GM18498 (cell line): ENCODE measurements at regions not wholly inside any gene's neighbourhood (a gene's known extent, or its start where the extent isn't known, plus 50 kb on each side); places are given as distances from the start of the nearest gene placed in this dataset.

Experiments used
- ATAC-seq: cut with Tn5 transposase; IDR thresholded peaks from one replicate; pipeline ENCODE4 v1.9.1; 2021; ENCODE audit warnings: mild to moderate bottlenecking, moderate library complexity; ENCODE audit not compliant: unreplicated experiment

DNA sequence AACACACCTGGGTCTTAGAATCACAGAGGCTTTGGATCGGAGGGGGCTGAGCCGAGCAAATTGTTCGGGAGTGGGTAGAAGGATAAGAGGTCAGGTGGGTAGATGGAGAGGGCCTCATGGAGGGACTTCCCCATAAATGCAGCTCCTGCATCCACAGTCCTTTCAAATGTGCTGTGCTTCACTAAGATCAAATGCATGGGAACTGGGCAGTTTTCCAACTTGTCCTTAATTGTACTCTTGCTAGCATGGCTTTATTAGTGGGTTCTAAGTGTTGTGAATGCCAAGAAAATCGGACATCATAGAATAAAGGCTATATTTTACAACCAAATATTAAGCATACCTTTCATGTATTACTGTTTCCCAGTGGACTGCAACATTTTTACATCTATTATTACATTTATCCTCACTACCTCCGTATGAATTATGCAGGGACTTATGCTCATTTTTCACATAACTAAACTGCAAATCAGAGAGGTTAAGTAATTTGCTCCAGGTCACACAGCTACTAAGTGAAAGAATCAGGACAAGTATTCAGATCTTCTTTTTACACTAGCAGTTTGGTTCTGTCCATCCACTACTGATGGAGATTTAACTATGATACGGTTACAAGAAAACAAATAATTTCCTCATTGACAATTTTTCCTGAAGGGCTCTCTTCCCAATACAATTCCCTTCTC lies 174.5 kb upstream of the RUNX1 start:
- ATAC-seq, result no peak

DNA sequence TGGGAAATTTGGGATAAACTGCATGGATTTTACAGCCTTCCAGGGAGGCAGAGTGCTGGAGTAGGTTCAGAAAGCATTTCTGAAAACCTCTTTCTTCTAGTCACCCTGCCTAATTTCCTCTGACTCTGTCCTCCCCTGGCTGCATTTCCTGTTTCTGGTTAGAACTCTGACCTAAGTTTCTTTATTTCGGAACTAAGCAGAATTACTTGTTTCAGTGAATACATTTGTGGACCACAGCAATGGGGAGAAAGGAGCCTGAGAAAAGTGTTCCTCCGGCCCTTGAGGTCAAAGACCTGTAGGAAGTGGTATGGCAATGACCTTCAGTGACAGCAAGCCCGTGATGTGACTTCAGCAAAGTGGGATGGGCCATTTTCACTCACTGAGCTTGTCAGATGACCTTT lies 173.4 kb upstream of the RUNX1 start:
- ATAC-seq, result peak; percentile 51

DNA sequence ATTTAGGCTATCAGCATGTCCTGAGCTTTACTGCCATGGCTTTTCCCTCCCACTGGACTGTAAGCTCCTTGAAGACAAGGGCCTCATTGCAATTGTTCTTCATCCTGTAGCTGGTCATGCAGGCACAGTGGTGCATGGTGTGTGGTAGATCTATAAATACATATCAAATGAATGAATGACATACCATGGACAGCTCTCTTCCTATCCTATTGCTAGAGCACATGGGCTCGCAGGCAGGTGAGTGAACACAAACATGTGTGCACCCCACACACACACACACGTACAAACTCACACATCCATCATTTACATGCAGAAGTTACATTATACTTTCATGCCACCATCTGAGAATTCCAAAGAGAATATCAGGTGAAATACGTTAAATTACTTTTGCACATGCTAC lies 172.9 kb upstream of the RUNX1 start:
- no peak for ATAC-seq

DNA sequence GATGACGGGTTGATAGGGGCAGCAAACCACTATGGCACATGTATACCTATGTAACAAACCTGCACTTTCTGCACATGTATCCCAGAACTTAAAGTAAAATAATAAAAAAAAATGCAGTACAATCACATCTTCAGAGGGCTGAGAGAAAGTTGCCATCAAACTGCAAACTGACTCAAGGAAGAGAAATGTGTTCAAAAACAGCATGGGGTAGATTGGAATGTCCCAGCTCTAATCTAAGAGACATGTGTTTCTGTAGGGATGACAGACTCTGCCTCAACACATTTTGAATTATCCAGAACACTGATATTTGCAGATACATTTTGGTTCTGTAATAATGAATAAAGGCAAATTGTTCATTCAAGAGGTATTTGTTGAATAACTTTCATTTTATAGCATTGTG lies 171.2 kb upstream of the RUNX1 start:
- ATAC-seq, result no peak

DNA sequence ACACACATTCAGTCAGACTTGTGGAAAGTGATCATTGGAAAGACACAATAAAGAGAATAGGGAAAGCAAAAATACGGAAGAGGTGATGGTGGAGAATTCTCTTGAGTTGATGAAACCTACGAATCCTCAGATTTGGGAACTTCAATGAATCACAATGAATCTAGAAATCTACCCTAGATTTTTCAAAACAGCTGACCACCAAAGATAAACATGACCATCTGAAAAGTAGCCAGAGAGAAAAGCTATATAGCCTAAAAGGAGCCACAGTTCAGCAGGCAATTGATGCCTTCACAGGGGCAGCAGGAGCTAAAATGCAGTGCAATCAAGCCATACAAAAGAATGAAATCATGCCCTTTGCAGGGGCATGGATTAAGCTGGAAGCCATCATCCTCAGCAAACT lies 170.6 kb upstream of the RUNX1 start:
- no peak for ATAC-seq

DNA sequence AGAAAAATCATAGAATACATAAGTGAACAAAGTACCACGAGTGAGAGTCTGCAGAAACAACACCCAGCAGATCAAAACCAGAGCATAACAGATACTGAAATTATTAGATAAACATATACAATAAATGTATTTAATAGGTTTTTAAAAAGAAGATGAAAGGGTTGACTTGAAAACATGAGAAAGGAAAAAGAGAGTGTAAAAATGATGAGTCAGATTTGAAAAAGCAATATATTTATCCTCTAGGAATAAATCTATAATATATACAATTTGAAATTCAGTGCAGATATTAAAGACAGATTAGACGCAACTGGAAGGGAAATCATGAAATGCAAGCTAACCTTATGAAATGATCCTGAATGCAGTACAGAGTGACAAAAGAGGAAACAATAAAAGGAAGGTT lies 170.2 kb upstream of the RUNX1 start:
- ATAC-seq, result no peak

DNA sequence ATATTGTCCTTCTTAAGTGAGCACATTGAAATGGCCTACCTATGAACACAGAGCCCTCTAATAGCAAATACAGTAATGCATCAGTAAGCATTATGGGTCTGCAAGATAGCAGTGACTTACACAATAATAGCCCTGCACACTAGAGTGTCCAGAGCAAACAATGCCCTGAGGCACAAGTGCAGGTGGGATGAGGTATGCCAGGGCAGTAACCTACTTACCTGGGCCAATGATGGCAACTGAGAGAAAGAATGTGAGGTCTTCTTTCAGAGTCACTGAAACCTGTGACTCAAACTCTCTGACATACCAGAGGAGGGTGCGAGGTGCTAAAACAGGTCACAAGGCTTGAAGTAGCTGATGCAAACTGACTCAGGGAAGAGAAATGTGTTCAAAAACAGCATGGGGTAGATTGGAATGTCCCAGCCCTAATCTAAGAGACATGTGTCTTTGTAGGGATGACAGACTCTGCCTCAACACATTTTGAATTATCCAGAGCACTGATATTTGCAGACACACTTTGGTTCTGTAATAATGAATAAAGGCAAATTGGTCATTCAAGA lies 168.5 kb upstream of the RUNX1 start:
- no peak for ATAC-seq

DNA sequence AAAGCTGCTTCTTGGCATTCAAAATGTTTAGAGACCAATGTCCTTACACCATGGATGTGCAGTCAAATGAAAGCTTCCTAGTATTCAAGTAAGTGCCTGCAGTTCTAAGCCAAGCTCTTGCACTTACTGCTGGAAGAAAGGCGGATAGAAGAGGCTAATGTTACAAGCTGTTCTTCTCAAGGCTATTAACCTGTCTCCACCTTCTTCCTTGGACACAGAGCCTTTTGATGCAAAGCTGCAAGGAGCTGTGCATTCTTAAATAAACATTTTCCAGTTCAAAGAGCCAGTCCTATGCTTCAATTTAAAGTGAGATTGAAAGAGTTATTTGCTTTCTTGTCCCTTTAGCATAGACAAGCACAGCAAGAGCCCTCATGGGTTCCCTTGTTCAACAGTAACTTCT lies 167.9 kb upstream of the RUNX1 start:
- no peak for ATAC-seq

DNA sequence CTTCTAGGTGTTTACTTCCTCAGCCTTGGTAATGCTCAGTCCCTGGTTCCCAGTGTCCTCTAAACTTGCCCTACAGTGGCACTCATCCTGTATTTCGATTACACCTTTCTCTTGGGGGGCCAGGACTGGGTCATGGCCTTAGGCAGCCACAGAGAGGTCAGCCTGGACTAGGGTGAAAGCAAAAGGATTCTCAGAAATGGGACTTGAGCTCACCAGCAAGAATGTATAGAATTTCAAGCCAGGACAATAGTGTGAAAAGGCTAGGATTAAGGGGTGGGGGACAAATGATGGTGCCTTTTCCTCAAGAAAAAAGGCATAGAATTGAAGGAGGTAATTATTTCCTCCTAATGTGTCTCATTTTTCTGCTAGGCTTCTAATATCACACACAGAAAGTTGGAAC lies 166.8 kb upstream of the RUNX1 start:
- no peak for ATAC-seq

DNA sequence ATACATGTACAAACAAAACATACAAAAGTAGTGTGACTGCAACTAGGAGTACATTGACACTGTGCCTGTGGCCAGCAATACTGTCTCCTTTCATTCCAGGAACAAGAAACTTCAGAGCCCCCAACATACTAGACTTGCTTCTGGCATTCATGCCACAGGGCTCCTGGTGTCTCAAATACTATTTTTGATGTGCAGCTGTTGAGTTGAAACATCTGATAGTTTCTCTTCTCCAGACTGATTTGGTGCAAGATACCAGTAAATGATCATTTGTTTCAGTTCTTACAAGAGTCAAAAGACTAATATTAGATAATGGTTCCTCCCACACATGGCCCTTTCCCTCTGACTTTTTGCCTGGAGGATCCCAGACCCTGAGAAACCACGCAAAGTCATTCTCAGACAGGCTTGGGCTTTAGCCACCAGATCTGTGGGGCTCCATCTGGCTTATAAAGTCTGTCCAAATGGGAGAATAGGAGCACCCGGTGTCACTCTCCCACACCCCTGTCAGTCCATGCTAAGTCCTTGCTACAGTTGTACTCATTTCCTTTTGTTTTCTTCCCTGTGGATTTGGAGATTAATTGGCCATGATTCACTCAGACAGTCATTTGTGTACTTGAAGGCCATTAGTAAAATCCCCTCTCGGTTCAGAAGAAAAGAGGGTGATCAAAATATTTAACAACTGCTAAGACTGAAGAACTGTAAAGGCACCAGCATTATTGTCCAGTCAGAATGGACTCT lies 163.5 kb upstream of the RUNX1 start:
- no peak for ATAC-seq

DNA sequence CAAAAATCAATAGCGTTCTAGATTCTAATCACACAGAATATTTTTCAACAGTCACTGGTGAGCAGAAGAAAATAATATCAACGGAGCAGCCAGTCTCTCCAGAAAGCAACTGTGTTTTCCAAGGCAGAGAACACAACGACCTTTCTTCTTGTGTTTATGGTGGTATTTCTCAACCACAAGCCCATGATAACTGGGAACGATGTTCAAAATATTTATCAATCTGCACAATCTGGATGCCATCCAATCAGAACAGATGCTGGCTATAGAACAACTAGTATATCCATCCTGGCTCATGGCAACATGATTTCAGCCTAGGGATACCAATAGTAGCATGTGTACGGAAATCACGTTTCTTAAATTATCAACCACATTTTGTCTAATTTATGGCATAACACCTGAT lies 162.7 kb upstream of the RUNX1 start:
- ATAC-seq, result no peak

DNA sequence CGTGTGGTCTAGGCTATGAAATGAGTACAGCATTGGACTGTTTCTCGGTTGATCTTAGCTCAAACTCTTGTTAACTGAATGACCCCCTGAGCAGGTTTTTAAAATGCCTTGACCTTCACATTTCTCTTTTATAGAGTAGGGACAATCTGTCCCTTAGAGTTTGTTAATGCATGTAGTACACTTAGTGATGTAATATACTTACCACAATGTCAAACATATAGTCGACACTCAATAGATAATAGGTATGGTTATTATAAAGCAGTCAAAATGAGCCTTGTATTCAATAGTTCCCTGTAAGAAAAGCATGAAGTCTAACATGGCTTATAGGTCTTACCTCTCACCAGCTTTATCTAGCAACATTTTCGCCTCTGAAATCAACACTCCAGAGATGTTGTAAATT lies 161.0 kb upstream of the RUNX1 start:
- no peak for ATAC-seq

DNA sequence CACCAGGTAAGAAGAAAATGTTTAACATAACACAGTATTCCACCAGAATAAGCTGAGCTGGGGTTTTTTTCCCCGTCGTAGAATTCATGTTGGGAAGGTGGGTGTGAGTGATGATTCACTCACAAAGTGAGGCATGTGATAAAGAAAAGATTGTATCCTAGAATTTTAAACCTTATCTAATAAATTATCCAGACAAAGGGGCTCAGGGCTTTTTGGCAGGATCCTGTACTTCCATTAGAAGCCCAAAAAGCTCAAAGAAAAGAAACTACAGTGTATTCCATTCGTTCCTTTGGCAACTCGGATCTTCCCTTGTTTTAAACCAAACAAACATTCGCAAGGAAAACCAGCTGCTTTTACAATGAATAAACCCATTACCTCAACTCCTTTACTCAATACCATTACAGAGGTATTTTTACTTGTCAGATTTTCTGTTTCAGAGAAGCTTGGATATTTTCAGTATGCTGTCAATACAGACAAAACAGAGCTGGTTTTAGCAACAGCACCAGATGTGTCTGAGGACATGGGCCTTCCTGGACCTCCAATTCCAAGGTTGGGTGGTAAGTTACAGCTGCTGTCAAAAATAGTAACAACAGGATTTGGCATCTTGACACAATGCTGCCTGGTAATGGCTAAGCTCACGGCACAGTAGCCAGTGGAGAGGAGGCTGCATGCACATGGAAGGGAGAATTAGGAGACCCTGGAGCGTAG lies 159.9 kb upstream of the RUNX1 start:
- ATAC-seq, result no peak

DNA sequence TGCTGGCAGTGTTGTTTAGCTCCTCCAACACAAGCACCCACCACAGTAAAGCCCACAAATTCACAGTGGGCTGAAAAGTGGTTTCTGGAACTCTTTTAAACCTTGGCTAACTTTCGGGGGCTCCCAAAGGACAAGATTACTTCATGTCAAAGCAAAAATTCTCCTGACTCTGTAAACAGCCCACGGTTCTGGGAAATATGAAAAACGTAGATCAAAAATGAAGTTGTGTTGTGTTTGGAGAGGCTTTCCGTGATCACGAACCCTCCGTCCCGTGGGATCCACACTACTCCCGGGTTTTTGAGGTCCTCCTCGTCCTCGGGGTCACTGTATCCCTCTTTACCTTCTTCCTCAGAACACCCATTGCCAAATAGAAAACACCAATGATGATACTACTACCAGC lies 159.0 kb upstream of the RUNX1 start:
- ATAC-seq, result no peak

DNA sequence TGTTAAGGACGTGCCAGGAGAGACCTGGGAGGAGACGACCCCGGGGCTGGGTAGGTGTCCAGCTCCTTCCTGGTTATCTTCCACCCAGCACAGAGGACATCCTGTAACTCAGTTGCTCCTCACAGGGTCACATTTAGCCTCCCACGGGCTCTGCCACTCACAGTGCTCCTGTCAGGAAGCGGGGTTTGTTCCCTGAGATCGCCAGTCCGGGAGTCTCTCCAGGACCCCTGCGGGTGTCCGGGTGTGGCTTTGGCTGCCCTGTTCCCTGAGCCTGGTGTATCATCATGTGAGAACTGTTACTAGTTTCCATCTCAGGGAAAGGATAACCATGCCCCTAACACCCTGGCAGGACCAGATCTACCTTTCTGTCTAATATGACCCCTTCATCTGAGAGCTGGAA lies 158.2 kb upstream of the RUNX1 start:
- no peak for ATAC-seq

DNA sequence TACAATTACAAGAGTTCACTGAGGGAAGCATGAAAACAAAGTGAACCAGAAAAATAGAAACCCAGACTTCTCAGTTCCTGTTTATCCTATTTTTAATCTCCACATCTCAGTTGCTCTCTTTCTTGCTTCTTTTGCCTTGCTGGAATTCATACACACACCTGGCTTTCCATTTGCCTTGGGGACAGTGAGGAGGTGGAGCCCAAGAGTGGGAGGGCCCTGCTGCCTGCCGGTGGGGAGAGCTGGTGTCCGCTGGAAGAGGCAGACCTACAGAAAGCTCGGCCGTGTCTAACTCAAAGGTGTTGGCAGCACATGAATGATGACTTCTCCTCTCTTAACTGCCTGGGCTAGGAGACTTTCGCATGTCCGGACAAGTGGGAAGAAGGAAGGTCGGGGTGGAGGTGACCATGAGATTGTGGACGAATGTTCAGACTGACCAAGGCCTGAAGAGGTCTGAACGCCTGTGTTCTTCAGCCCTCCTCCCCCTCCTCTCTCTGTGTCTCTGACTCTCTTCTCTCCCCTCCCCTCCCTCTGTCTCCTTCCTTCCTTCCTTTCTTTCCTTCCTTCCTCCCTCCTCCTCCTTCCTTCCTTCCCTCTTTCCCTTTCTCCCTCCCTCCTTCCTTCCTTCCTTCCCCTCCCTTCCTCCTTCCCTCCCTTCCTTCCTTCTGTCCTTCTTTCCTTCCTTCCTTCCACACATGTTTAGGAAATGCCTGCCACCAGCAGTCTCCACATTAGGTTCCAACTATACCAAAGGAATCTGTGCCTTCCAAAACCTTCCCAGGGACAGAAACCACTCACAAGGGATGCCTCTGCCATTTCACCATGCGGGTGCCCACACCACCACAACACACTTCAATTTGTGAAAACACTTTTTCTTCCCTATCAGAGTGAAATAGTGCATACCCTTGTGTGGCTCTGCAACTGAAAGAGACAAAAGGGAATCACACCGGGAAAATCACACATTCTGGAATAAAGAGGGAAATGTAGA lies 157.3 kb upstream of the RUNX1 start:
- no peak for ATAC-seq

DNA sequence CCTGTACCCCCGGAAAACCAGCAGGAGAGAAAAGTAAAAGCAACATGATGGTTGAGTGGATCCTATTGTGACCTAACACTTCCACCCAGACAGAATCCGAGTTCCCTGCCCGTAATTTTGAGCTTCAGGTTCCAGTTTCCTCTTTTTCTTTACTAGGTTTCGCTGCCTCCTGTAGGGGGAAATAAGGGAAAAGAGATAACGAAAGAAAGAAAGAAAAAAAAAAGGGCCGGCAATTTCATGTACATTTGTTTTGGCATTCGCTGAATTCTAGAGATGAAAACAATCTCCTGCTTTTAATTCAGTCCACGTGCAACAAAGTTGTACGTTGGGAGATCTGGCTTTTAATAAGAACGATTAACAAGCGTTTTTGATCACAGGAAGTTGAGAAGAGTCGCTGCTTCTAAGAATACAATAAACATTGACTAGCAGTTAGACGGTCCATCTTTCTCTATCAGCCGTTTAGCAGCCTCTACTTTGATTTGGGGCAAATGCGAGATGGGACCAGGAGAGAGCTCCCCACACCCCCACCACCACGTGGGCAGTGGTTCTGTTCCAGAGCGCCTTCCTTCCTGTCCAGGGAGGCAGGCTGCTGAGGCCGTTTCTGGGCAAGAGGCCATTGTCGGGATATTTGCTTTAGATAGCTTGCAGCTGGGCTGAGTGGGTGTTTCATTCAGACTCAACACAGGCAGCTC lies 155.9 kb upstream of the RUNX1 start:
- ATAC-seq, result no peak

DNA sequence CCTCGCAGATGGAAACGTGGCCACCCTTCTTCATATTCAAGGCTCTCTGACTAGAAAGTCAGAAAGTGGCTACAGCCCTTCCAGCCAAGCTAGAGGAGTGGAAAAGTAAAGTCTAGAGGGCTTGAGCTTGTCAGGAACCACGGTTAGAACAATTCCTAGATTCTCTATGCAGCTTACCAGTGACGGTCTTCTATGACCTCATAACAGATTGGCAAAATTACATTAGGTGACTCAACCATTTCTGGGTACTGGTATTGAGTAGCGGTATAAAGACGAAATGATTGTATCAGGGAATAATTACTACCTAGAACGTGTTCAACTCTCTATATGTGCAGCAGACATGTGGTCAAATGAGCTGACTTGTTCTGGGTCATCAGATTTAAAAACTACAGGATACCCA lies 155.0 kb upstream of the RUNX1 start:
- no peak for ATAC-seq

DNA sequence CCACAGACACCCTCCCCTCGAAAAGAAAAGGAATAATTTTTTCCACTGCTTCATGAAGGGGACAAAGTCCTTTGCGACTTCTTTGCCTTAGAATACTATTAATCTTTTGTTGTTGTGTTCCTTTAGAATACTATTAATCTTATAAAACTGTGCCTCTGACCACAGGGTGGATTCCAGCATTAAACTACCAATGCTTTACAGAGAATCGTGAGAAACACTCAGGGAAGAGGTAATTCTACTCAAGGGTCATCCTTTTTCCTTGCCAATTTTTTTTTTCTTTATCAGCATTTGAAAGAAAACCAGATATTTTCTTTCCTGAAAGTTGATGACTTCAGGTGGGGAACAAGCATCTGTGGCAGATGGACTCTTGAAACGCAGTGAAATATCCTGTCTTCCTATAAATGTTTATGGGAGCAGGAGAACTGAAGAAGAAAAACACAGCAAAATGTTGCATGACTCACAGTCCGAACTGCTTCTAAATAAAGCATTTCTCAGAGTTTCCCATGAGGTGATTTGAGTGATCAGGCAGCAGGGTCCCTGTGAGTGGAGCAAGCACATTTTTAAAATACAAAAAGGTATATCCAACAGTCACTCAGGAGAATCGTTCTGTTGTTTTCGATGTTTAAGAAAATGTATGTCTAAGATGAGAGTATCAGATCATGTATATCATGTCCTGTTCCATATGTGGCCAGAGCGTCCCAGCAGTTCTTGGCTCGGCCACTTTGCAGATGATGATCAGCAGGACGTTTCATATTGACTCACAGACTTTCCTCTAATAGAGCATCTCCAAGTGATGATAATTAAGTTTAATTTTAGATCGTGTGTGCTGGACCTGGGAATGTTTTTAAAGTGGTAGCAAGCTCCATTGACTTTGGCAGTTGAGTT lies 154.2 kb upstream of the RUNX1 start:
- no peak for ATAC-seq
